HG03460 (cell line): ENCODE measurements at regions not wholly inside any gene's neighbourhood (a gene's known extent, or its start where the extent isn't known, plus 50 kb on each side); places are given as distances from the start of the nearest gene placed in this dataset.

ENCODE experiments used
- ATAC-seq: cut with Tn5 transposase; IDR thresholded peaks from one replicate; pipeline ENCODE4 v1.9.1; 2021; ENCODE audit not compliant: unreplicated experiment

GRCh38 chr4:180641495-180641894 lies 1601.7 kb upstream of the TENM3 start:
- no peak for ATAC-seq

- ATAC-seq, result no peak
Observed at GRCh38 chr4:180642732-180643131, 1600.5 kb upstream of the TENM3 start.

DNA sequence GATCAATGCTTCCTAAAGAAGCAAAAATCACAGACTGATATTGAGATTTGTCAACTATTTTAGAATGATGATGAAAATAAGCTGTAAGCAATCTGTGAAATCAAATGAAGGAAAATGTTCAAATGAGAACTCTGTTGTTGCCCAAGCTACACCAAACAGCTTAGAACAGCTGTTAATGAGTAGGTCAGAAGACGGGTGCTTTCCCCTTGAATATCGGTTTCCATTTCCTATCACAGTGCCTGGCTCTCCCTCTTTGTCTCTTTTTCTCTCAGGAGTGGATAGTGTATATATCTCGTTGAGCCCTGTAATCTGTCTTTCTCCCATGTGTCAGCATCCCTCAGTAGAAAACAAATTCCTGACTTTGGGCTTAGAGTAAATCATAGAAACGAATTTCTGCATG lies 1592.9 kb upstream of the TENM3 start:
- peak; percentile 63 for ATAC-seq

GRCh38 chr4:180652533-180652932 lies 1590.7 kb upstream of the TENM3 start:
- no peak for ATAC-seq

DNA sequence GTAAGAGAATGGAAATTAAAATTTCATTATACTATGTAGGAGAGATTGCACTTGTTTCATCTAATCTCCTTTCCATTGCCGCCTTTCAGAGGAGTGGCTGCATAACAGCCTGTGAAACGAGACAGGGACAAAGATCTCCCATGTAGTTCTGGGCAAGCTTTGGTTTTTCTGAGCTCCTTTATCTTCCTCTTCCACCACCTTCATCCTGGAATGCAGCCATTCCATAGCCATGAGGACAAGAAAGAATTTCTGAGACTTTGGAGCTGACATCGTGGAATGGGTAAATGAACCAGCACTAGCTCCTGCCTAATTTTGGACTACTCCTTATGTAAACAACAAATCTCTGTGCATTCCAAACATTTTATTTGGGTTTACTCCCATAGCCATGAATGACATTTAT lies 1587.3 kb upstream of the TENM3 start:
- no peak for ATAC-seq

- ATAC-seq, result no peak
Observed at GRCh38 chr4:180657881-180658280, 1585.3 kb upstream of the TENM3 start.

DNA sequence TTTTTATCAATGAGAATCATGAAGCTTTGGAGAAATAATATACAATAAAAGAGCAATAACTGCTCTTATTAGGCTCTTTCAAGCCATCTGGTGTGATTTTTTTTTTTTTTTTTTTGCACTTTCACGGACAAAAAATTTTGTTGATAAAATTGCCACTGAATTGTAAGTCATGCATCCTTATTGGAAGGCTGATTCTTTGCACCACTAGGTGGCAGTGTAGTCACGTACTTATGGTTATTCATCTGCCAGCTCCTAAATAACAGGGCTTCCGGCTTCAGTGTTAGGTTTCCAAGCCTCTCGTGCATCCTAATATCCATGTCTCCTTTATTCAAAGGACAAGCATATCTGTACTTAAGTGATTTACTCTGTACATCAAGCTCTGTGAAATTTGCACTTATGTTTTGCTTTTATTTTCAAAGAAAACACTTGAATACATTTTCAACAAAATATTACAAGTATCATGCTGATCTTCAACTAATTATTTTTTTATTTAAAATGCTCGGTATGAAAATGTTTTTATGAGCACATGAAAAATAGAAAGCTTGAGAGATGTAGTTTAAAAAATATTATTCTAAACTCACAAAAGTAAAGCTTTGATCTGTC lies 1578.3 kb upstream of the TENM3 start:
- peak; percentile 86 for ATAC-seq

GRCh38 chr4:180665481-180665880 lies 1577.7 kb upstream of the TENM3 start:
- no peak for ATAC-seq

DNA sequence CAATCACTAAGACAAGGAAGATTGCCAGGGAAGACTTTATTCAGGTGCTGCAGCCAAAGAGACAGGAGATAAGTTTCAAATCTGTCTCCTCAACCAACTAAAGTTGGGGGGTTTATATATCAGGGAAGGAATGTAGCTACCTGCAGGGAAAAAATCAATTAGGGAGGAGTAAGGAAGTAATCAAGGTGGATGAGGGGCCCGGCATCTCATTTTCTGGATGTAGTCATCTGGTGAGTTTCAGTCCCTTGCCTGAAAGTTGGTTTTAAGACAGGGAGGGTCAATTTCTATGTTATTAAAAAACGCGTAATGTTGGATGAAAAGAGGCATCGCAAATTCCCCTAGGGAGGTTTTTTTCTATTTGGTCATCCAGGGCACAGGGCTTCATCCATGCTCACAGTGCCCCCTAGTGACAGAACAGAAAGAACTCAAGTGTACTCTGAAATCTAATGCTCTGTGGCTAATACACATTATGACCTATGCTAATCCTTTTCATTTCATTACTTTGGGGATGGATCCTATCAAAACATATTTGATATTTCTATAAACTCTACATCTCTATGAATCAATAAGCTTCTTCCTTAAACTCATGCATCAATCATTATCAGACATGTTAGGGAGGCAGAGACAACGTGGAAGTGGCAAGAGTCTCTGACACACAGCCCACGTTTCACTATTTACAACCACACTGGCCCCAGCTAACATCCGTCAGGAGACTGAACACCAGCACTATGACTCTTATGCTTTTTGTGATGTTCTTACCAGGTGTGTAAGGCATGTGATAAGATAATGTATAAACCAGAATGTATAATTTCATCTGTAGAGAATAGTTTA lies 1577.0 kb upstream of the TENM3 start:
- peak; percentile 87 for ATAC-seq

DNA sequence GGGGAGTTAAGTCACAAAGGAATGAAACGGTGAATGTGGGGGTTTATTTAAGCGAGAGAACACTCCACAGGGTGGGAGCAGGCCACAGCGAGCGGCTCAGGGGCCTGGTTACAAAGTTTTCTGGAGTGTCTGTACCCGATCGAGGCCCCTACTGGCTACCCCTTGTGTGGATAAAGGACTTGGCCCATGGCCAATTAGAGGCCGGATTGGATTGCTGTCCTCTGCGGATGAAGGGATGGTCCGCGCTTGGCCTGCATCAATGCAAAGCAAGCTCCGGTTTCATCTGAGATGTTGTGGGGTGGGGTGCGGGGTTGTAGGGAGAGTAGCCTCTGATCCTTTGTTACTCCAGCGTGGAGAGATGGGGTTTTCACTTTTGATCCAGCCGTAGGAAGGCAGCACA lies 1574.5 kb upstream of the TENM3 start:
- no peak for ATAC-seq

GRCh38 chr4:180669680-180670079 lies 1573.5 kb upstream of the TENM3 start:
- no peak for ATAC-seq

DNA sequence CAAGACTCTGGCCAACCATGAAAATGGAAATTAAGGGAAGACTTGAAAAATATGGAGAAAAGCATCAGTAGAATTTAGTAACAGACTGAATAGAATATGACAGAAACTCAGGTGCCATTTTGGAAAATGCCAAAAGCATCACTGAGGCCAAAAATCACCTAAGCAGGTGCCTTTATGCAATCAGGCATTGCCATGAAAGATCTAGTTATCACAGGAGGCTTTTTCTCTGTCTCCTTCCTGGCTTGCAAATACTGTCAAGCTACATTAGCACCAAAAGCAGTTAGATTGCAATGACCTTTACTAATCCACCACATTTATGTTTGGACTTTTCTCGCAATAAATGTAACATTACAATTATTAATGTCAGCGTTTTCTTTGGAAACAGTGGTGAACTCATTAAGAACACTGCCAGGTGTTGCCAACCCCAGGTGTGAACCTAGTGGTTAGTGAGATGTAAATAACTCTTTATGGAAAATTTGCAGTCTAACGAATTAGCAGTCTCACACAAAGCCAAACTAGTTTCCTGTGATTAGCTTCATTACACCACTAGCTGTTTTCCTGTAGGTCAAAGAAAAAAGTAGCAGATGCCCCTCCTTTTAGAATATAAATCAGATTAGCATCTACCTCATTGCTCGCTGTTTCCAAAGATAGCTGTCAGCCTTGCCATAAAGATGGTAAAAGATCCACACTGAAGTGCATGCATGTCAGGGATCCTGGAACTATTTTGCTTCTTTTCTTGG lies 1568.4 kb upstream of the TENM3 start:
- no peak for ATAC-seq

- ATAC-seq, result no peak
Observed at GRCh38 chr4:180675359-180675650, 1567.9 kb upstream of the TENM3 start.

DNA sequence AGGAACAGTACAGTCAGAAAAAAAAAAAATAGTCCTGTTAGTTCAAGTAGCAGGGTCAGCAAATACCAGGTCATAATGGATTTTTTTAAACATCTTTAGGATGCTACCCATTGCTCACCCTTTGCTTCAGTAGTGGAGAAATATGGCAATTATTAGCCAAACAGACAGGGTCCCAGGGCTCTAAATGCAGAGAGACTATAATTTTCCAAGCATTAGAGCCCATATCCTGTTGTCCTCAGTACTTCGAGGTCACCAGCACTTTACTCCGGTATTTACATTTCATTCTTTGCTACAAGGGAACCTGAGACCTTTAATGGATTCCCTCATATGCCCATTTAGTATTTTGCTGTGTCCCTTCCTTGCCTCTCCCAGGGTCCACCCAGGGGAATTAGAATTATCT lies 1562.9 kb upstream of the TENM3 start:
- no peak for ATAC-seq

- no peak for ATAC-seq
Observed at GRCh38 chr4:180682776-180683175, 1560.4 kb upstream of the TENM3 start.

GRCh38 chr4:180683186-180683585 lies 1560.0 kb upstream of the TENM3 start:
- no peak for ATAC-seq

DNA sequence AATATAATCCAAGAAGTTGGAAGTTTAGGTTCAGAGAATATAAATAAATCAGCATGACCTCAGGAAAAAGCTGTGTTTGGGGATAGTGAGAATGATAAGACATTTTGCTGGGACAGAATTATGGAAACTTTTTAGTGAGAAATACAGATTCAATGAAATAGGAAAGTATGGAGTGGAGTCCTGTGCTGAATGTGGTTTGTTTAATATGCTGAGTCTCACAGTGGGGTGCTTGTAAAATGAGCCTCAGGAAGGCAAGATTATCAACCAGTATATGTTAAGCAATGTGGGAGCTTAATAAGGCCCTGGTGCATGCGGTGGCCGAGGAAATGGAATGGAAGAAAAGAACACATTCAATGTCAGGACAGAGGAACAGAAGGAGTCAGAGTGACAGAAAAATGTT lies 1554.7 kb upstream of the TENM3 start:
- no peak for ATAC-seq

DNA sequence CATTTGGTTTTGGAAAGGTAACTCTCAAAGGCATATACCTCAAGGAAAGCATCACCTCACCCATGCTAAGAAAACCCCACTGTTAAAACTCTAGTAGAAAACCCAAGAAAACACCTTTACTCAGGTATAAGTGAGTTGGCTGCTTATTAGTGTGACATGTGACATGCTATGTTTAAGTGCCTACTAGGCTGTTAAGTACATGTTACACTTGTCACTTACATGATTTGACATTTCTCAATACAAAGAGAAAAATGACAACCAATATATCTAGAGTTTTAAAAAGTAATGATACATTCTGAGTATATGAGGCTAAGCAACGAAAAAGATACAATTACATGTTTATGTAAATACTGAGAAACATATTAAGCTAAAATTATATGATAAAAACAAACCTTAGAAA lies 1548.3 kb upstream of the TENM3 start:
- ATAC-seq, result no peak

- no peak for ATAC-seq
Observed at GRCh38 chr4:180695851-180696250, 1547.4 kb upstream of the TENM3 start.

DNA sequence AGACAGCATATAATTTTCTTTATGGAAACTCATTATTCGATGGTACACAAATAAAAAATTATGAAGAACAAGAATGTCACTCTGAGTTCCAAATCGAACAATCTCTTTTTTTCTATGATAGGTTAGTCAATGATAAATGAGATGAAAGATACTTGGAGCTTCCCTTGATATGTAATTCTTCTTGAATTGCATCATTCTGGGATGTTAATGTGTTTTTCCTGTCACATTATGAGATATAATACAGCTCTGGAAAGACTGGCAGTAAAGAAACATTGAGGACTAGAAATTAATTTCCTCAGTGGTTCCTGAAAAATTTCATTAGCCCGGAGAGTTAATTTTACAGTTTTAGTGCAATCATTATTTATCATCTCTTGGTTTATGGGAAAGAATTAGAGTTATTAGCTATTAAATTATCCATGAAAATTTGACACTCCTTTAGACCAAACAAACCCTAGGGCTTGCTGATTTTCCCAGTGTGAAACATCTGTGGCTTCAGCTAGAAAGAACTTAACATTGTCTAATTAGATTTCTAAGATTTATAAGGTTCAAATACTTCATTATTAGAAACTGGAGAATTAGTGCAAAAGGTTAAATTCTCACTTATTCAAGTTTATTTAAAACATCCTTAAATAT lies 1546.6 kb upstream of the TENM3 start:
- ATAC-seq, result no peak

DNA sequence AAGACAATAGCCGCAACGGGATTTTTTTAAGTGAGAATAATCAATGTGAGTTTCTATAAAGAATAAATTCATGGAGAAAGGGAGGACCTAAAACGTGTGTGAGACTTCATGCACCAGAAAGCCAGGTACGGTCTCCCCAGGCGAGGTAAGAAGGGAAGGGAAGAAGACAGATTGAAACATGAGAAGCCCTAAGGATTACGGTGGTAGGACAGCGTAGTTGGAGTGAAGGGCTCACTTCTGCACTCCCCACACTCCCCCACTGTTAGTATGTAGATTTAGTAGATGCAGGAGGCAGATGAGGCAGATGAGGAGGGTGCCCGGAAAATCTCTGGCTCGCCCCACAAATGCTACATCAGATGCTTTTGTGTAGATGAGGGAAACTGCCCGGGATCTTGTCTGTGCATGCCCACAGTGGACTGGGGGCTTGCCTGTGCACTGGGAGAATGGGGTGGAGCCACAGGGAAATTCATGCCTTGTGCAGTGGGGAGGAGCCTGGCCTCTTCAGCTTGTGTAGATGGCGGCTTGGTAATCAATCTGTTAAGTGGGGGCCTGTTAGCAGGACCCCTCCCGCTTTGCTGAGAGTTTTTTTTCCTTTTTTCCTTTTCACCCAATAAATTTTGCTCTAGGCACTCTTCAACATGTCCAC lies 1544.5 kb upstream of the TENM3 start:
- ATAC-seq, result no peak
